Liver (tissue), 3 donors: ENCODE measurements at regions not wholly inside any gene's neighbourhood (a gene's known extent, or its start where the extent isn't known, plus 50 kb on each side); places are given as distances from the start of the nearest gene placed in this dataset.

Experiments used
- CTCF ChIP-seq: fragments of 150-350 bp; IDR thresholded peaks from 2 replicates; pipeline ENCODE4 v1.5.1; 2017; ENCODE audit warnings: improper control_type of control experiment, low read depth, low read length; ENCODE audit not compliant: missing input control
- TAF1 ChIP-seq: conservative IDR thresholded peaks from 2 replicates; pipeline ENCODE4 v1.6.1; 2016; ENCODE audit warnings: antibody characterized with exemption, mild to moderate bottlenecking
- YY1 ChIP-seq: IDR thresholded peaks from 2 replicates; pipeline ENCODE4 v1.6.1; 2016; ENCODE audit warnings: antibody characterized with exemption, mild to moderate bottlenecking
- donor health status: healthy.
- donor health status: healthy.

GRCh38 chr5:25286319-25286718 is 641.5 kb upstream of the CDH10 start:
- TF ChIP-seq YY1, result no peak
- no peak for TF ChIP-seq CTCF
- no peak for TF ChIP-seq TAF1
